Fibroblast of skin of left quadriceps (primary cell): ENCODE measurements at regions not wholly inside any gene's neighbourhood (a gene's known extent, or its start where the extent isn't known, plus 50 kb on each side); places are given as distances from the start of the nearest gene placed in this dataset.
A peak's percentile ranks its signal among the peaks of the same experiment; 100 is the strongest.

Experiments
- DNase-seq, 2 experiments: peaks; one replicate each; pipeline ENCODE4 v3.0.0-alpha.2; 2013; ENCODE audit warnings: low read depth in 2 of 2

- no peak for DNase-seq
Measured at GRCh38 chr13:80132741-80133601, 208.0 kb downstream of the SPRY2 start.

DNA sequence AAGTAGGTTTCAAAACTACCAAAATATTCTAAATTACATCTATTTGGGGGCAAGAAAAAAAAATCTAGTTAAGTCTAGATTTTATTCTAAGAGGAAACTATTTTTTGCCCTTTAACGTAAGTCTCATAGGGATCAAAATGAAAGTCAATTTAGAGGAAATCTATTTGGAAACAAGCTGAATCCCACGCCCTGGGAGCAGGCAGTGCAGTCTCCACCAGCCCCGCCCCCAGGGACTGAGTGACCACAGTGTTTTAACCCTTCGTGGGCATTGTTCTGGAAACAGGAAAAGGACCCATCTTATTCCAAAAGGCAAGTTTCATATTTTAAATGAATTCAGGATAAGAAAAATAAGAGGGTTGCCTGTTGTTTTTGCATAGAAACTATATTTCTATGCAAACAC is 209.7 kb downstream of the SPRY2 start:
- no peak for DNase-seq

GRCh38 chr13:80126389-80127068 is 214.4 kb downstream of the SPRY2 start:
- DNase-seq: no peak

DNA sequence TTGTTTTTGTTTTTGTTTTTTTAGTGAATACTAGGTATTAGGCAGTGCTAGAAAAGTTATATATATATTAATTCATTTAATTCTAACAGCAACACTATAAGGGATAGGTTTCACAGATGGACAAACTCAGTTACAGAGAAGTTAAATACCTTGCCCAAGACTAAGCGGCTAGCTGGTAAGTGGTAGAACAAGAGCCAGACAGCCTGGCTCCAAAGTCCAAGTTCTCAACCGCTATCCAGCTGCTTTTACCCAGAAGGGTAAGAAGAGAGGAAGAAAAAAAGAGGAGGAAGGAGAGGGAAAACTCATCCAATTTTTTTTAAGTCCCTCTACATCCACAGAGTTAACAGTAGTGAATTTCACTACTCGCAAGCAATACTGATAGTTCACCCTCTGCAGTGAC is 217.0 kb downstream of the SPRY2 start:
- no peak for DNase-seq

GRCh38 chr13:80121038-80121437 is 219.9 kb downstream of the SPRY2 start:
- DNase-seq: no peak

GRCh38 chr13:80118506-80118905 is 222.4 kb downstream of the SPRY2 start:
- no peak for DNase-seq

- DNase-seq: no peak
Measured at GRCh38 chr13:80118099-80118498, 222.8 kb downstream of the SPRY2 start.

DNA sequence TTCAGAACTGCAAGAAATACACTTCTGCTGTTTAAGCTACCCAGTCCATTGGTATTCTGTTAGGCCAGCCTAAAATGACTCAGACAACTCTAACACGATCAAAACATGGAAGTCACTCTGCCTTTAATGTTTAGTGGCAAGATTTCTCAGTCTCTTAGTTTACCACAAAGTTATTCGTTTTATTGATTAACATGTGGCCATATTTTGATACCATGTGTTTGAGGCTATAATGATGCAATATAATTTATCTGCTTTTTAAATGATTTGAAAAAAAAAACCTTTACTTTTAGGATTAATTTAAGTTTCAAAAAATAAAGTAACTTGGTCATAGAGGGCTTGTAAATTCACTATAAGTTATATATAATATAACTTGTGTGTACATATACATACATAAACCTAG is 223.4 kb downstream of the SPRY2 start:
- no peak for DNase-seq

GRCh38 chr13:80116107-80116506 is 224.8 kb downstream of the SPRY2 start:
- DNase-seq: peak; percentile 68 to 70

GRCh38 chr13:80115616-80116015 is 225.3 kb downstream of the SPRY2 start:
- no peak for DNase-seq

DNA sequence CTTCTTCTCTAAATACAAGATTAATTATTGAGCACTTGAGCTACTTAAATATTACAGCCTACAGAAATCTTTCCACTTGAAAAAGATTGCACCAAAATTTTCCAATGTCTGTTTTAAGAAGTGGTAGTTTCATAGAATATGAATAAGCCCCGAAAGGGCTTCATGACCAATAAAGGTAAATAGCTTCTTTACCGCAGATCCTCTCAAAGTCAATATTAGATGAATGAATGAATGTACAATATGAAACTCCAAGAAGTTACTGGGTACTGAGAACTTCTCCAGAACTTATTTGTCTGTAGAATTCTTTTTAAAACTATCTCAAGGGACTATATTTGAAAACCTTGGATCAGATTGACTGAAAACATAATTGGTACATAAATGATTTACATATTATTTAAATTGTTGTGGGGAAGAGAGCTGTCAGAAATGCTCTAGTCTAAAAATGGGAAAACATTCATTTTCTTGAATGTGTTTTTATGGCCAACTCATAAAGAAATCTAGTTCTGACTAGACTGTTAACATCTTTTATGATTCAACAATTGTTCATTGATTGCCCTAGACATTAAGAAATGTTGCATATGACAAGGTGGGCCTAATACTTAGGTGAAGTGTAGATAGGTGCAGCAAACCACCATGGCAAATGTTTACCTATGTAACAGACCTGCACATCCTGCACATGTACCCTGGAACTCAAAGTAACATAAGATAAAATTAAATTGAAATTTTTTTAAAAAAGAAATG is 227.0 kb downstream of the SPRY2 start:
- DNase-seq: no peak

DNA sequence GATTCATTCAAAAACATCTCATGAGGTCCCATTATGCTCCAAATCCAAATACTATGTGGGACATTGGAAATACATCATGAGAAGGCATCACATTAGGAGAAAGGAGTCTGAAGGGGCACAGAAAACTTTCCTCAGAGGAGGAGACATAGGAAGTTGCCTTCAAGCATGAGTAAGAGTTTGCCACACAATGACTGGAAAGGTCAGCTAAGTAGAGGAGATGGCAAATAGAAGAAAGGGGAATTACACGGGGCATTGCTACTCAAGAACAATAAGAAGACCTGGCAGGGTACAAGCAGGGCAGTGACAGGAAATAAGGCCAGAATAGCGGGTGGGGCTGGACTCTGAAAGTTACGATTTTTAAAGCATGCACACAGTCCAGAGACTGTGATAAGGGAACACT is 231.6 kb downstream of the SPRY2 start:
- no peak for DNase-seq

GRCh38 chr13:80105350-80105749 is 235.6 kb downstream of the SPRY2 start:
- no peak for DNase-seq

DNA sequence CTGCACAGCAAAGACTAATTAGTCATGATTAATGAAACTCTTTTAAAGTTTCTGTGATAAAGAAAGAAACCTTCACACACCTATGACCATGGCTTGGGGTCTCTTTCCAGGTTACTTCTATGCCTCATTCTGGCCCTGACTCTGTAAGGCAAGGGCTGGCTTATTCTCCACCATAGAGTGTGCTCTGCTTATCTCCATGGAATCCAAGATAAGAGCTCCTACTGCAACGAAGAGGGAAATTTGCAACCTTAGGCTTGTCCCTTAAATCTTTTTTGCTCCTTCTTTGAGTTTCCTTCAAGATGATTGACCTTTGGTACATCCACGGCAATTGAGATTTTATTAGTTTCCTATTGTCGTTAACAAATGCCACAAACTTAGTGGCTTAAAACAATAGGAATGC is 239.9 kb downstream of the SPRY2 start:
- DNase-seq: no peak

DNA sequence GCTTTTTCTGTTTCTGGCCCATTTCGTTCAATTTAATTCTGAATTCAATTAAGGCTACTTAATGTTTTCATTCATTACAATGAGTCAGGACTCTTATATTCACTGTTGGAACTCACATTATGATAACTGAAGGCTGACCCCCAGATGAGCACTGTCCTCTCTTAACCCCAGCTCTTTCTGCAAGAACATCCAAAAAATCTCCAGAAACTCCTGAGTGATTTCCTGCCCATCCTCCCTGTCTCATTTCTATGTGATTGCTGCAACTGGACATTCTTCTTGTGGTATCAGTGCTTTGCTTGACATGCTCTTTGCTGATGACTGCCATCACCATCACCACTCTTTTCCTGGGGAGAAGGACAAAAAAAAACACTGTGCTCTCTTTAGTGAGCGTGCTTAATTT is 240.3 kb downstream of the SPRY2 start:
- peak; percentile 54 to 55 for DNase-seq

DNA sequence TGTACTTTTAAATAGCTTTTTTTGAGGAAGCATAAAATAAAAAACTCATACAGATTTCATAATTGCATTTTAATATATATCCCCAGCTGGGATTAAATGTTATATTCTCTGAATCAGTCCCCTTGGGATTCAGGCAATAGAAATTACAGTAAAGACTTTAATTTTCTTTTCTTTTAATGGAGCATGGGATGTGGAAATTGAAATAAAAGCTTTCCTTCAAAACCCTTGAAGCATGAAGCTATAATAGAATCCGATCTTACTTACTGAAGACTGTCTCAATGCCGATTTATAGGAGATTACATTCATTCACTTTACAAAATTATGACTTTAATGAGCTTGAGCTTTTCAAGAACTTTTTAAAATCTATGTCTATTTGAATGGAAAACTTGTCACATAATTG is 243.4 kb downstream of the SPRY2 start:
- no peak for DNase-seq

DNA sequence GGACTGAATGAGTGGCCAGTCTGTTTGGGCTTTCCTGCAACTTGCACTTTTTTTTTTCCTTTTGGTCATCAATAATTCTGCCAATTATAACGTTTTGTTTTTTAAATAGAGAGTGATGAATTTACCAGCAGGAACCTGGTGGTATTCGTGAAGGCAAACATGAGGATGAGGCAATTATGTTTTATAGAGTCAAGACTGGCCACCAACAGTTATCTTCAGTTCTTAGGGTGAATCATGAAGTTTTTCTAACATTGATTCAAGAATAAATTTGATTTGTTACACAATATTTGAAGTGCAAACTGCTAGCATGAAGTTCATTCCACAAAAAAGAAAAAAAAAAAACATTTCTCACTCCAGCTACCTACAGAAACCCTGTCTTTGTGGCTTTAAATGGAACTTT is 244.5 kb downstream of the SPRY2 start:
- no peak for DNase-seq

DNA sequence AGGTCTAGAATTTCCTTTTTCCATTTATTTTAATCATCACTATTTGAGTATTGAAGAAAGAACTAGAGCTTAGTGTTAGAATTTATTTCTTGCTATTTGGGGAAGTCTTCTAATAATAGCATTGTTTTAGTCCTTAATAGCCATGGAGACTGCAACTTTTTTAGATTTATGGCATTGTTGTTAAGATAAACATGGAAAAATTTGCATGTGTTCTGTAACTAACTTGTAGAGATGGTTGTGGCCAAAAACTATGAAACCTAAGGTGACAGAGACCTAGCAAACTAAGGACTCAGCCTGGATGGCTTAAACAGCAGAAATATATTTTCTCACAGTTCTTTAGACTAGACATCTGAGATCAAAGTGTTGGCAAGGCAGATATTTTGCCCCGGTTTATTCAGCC is 246.4 kb downstream of the SPRY2 start:
- no peak for DNase-seq

- no peak for DNase-seq
Measured at GRCh38 chr13:80093888-80094287, 247.0 kb downstream of the SPRY2 start.

DNA sequence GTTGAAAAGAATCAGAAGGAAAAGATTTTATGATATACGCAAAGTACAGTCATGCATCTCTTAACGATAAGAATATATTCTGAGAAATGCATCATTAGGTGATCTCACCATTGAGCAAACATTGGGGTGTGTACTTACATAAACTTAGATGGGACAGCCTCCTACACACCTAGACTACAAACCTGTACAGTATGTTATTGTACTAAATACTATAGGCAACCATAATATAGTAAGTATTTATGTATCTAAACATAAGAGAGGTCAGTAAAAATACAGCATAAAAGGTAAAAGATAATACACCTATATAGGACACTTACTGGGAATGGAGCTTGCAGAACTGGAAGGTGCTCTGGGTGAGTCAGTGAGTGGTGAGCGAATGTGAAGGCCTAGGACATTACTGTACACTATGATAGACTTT is 254.6 kb downstream of the SPRY2 start:
- DNase-seq: no peak

- peak; percentile 97 for DNase-seq
Measured at GRCh38 chr13:80083853-80084676, 256.9 kb downstream of the SPRY2 start.
